ENCODE measurements at regions not wholly inside any gene's neighbourhood (a gene's known extent, or its start where the extent isn't known, plus 50 kb on each side); places are given as distances from the start of the nearest gene placed in this dataset.
"Not testable (repeated sequence)": the region's sequence is repeated elsewhere in the genome, so short reads cannot be mapped to it uniquely, and the experiment has no call there.

DNA sequence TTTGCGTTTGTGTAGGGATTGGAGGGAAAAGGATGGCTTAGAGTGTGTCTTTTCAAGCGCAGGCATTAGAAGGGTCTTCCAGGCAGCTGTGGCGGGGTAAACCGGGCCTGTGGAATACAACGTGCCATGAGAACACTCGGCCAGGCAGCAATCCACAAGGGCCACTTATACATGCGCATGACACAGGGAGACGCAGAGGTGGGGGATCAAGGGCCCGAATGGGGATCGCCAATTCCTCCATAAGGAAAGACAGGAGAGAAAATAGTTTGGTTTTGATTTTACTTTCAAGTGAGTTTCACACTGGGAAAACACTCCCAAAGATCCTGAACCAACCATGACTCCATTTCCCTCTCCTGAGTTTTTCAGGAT is 71.6 kb downstream of the SPRING1 start:
- Histone ChIP-seq H3K9me3 (replicated peaks; ENCODE audit: low read length) (no peaks in the 10 kb centered on the region), H3K4me1 (ENCODE audit: control insufficient read depth, insufficient read depth, low read length) (peaks cover 8% of the 10 kb centered on the region), H3K4me2 (ENCODE audit: low read length) (no peak overlapping the region), H3K4me3 (ENCODE audit: low read length) (no peak overlapping the region), H3K36me3 (ENCODE audit: insufficient read depth, low read length) (no peaks in the 10 kb centered on the region), H3K9ac (ENCODE audit: low read depth, low read length) (no peak overlapping the region), H3K27me3 (ENCODE audit: control insufficient read depth, insufficient read depth, low read length) (peaks cover 3% of the 10 kb centered on the region)

DNA sequence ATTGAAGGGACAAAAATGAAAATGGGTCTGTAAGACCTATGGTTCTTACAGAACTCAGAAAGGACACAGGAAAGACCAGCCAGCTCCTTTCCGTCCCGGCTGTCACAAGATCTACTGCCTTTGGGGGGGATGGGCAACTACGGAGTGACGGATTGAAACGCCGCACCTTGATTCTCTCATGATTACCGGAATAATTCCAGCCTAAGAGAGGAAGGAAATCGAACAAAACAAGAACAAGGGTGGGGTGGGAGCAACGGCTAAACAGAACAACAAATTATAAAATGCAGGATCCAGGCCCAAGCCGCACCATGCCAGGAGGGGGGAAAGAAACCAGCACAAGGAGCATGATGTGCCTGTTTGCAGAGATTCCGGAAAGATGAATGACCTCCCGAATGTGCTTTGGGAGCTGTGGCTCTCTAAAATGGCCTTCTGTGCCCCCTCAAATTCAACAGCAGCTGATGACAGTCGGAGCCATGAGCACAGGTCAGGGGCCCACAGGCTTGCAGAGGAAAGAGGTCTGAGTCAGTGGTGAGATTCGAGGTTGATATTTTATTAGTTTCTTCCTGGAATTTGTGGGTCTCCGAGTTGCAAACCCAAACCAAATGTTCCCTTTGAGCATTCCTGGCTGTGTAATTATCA is 72.1 kb downstream of the SPRING1 start:
- H3K9ac ChIP-seq (ENCODE audit: low read depth, low read length) = no peak overlapping the region
- H3K9me3 ChIP-seq (replicated peaks; ENCODE audit: low read length) = no peaks in the 10 kb centered on the region
- H3K4me3 ChIP-seq (ENCODE audit: low read length) = no peak overlapping the region
- H3K36me3 ChIP-seq (ENCODE audit: insufficient read depth, low read length) = no peaks in the 10 kb centered on the region
- H3K27me3 ChIP-seq (ENCODE audit: control insufficient read depth, insufficient read depth, low read length) = peaks cover 1% of the 10 kb centered on the region
- H3K4me1 ChIP-seq (ENCODE audit: control insufficient read depth, insufficient read depth, low read length) = peaks cover 8% of the 10 kb centered on the region
- no peak overlapping the region for H3K4me2 ChIP-seq (ENCODE audit: low read length)

DNA sequence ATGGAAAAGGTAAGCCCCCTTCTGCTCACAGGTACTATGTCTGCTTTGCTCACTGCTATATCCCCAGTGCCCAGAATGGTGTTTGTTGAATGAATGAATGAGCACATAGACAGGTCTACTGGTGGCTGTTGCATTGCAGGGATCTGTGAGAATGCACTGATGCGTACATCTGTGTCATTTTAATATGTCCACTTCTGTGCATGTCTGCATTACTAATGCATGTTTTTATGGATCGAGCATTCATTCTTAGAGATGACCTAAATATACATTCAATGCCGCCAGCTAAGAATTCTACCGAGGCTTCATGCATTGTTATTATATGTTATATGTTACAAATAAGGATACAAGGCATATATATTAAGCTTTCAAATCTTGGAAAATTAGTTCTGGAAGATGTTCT is 73.8 kb downstream of the SPRING1 start:
- no peak overlapping the region for H3K4me2 ChIP-seq (ENCODE audit: low read length)
- H3K27me3 ChIP-seq (ENCODE audit: control insufficient read depth, insufficient read depth, low read length) = no peaks in the 10 kb centered on the region
- H3K9me3 ChIP-seq (replicated peaks; ENCODE audit: low read length) = no peaks in the 10 kb centered on the region
- H3K36me3 ChIP-seq (ENCODE audit: insufficient read depth, low read length) = no peaks in the 10 kb centered on the region
- no peak overlapping the region for H3K4me3 ChIP-seq (ENCODE audit: low read length)
- no peak overlapping the region for H3K9ac ChIP-seq (ENCODE audit: low read depth, low read length)
- peaks cover 12% of the 10 kb centered on the region for H3K4me1 ChIP-seq (ENCODE audit: control insufficient read depth, insufficient read depth, low read length)

DNA sequence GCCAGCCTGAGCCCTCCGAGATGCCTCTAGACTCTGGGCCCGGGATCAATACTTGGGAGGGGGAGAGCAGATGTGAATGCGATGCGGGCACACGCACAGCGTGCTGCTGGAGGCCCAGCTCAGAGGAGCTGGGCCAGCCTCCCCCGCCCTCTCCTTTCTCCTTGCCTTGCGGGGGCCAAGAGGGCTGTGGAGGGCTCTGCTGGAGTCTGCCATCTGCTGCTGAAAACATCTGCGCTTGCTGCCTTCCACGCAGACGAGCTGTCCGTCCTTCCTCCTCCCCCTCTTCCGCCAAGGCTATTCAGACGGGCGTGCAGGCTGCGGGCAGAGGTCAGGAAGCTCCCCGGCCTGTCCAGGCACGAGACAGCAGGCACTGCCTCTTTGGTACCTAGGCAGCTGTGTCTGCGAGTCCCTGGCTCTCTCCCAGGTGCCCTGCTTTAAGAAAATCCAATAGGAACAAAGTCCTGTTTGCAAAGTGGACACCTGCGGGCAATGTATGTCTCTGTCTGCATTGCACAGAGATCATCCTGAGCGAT is 75.2 kb downstream of the SPRING1 start:
- Histone ChIP-seq H3K4me2 (ENCODE audit: low read length) (peak overlapping the region; percentile 42), H3K36me3 (ENCODE audit: insufficient read depth, low read length) (no peaks in the 10 kb centered on the region), H3K9me3 (replicated peaks; ENCODE audit: low read length) (no peaks in the 10 kb centered on the region), H3K9ac (ENCODE audit: low read depth, low read length) (no peak overlapping the region), H3K27me3 (ENCODE audit: control insufficient read depth, insufficient read depth, low read length) (no peaks in the 10 kb centered on the region), H3K4me3 (ENCODE audit: low read length) (peak overlapping the region; percentile 18), H3K4me1 (ENCODE audit: control insufficient read depth, insufficient read depth, low read length) (peaks cover 22% of the 10 kb centered on the region)

DNA sequence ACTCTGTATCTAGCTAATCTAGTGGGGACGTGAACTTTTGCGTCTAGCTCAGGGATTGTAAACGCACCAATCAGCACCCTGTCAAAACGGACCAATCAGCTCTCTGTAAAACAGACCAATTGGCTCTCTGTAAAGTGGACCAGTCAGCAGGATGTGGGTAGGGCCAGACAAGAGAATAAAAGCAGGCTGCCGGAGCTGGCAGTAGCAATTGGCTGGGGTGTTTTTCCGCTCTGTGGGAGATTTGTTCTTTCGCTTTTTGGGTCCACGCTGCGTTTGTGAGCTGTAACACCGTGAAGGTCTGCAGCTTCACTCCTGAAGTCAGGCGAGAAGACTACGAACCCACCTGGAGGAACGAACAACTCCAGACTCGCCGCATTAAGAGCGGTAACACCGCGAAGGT is 76.5 kb downstream of the SPRING1 start:
- no peaks in the 10 kb centered on the region for H3K9me3 ChIP-seq (replicated peaks; ENCODE audit: low read length)
- no peaks in the 10 kb centered on the region for H3K36me3 ChIP-seq (ENCODE audit: insufficient read depth, low read length)
- H3K4me2 ChIP-seq (ENCODE audit: low read length) = no peak overlapping the region
- H3K9ac ChIP-seq (ENCODE audit: low read depth, low read length) = no peak overlapping the region
- H3K4me1 ChIP-seq (ENCODE audit: control insufficient read depth, insufficient read depth, low read length) = peaks cover 22% of the 10 kb centered on the region
- H3K27me3 ChIP-seq (ENCODE audit: control insufficient read depth, insufficient read depth, low read length) = peaks cover 4% of the 10 kb centered on the region
- no peak overlapping the region for H3K4me3 ChIP-seq (ENCODE audit: low read length)

DNA sequence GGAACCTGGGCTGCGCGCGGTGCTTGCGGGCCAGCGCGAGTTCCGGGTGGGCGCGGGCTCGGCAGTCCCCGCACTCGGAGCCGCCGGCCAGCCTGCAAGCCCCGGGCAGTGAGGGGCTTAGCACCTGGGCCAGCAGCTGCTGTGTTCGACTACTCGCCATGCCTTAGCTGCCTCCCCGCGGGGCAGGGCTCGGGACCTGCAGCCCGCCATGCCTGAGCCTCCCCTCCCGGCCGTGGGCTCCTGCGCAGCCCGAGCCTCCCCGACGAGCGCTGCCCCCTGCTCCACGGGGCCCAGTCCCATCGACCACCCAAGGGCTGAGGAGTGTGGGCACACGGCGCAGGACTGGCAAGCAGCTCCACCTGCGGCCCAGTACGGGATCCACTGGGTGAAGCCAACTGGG is 77.1 kb downstream of the SPRING1 start:
- peaks cover 22% of the 10 kb centered on the region for H3K4me1 ChIP-seq (ENCODE audit: control insufficient read depth, insufficient read depth, low read length)
- not testable (repeated sequence) for H3K27me3 ChIP-seq (ENCODE audit: control insufficient read depth, insufficient read depth, low read length); H3K9me3 ChIP-seq (replicated peaks; ENCODE audit: low read length); H3K36me3 ChIP-seq (ENCODE audit: insufficient read depth, low read length); H3K9ac ChIP-seq (ENCODE audit: low read depth, low read length); H3K4me2 ChIP-seq (ENCODE audit: low read length); H3K4me3 ChIP-seq (ENCODE audit: low read length)

DNA sequence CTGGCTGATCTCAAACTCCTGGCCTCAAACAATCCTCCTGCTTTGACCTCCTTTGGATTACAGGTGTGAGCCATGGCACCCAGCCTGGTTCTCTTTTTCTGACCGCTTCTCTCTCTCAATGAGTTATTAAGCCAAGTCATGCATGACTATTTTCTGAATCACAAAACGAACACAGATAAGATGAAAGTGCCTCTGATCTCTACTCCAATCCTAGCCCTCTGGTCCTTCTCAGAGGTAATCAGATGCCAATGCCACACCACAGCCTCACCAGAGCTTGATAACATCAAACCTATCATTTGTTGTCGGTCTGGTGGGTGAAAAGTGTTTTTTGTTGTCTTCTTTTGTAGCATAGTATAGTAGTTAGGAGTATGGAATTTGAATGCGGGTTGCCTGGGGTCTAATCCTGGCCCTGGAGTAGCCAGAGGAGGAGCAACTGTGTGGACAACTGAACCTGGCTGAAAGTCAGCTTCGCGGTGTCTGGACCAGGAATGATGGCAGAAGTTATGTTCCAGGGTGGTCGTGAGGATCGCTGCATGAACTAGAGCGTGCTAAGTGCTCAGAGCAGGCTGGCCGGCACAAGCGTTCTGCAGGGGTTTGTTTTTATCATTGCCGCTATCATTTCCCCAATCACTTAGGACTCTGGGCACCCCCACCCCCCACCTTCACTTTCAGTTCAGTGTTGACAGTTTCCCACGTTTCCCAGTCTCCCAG is 77.9 kb downstream of the SPRING1 start:
- H3K36me3 ChIP-seq (ENCODE audit: insufficient read depth, low read length) = no peaks in the 10 kb centered on the region
- no peaks in the 10 kb centered on the region for H3K9me3 ChIP-seq (replicated peaks; ENCODE audit: low read length)
- H3K27me3 ChIP-seq (ENCODE audit: control insufficient read depth, insufficient read depth, low read length) = peaks cover 11% of the 10 kb centered on the region
- no peak overlapping the region for H3K9ac ChIP-seq (ENCODE audit: low read depth, low read length)
- no peak overlapping the region for H3K4me3 ChIP-seq (ENCODE audit: low read length)
- peaks cover 22% of the 10 kb centered on the region for H3K4me1 ChIP-seq (ENCODE audit: control insufficient read depth, insufficient read depth, low read length)
- H3K4me2 ChIP-seq (ENCODE audit: low read length) = no peak overlapping the region

DNA sequence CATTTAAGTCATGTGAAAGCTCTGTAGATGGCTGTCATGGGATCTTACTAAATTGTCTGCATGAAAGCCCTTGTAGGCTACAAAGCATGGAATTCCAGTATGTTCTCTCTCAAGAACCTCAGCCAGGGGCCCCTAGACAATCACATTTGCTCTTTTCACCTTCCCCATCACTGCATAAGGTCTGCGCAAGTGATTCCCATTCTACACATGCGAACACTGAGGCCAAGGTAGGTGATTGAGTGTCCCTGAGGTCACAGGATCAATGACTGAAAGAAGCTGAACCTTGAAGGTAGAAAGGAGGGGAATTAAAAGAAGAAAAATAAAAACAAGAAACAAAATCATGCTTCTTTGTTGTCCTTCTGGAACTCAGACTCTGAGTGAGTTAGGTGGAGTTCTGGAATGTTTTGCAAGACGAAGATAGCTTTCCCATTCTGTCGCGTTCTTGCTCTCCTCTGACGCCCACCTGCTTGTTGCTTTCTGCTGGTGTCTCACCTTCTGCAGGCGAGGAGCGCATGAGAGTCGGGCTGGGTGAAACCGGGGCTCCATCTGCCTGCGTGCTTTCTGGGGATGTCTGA is 79.9 kb downstream of the SPRING1 start:
- peaks cover 14% of the 10 kb centered on the region for H3K27me3 ChIP-seq (ENCODE audit: control insufficient read depth, insufficient read depth, low read length)
- no peaks in the 10 kb centered on the region for H3K36me3 ChIP-seq (ENCODE audit: insufficient read depth, low read length)
- peak overlapping the region; percentile 64 for H3K4me3 ChIP-seq (ENCODE audit: low read length)
- no peaks in the 10 kb centered on the region for H3K9me3 ChIP-seq (replicated peaks; ENCODE audit: low read length)
- H3K9ac ChIP-seq (ENCODE audit: low read depth, low read length) = no peak overlapping the region
- H3K4me1 ChIP-seq (ENCODE audit: control insufficient read depth, insufficient read depth, low read length) = peaks cover 22% of the 10 kb centered on the region
- peak overlapping the region; percentile 93 for H3K4me2 ChIP-seq (ENCODE audit: low read length)

DNA sequence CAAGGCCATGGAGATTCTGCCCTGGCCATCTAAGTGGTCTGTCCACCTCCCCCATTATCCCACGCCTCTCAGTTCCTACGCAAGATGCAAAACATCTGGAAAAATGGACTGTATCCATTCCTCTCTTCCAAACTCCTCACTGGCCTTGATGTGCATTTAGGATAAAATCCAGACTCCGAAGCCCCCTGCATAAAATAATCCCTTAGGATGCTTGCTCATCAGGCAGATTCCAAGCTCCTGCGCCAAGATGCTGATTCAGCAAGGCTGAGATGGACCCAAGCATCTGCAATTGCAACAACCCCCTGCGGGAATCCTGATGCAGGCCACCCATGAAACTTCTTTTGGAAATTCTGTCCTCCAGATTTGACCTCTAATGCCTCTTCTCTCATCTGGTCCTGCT is 81.6 kb downstream of the SPRING1 start:
- H3K27me3 ChIP-seq (ENCODE audit: control insufficient read depth, insufficient read depth, low read length) = peaks cover 18% of the 10 kb centered on the region
- H3K4me2 ChIP-seq (ENCODE audit: low read length) = no peak overlapping the region
- H3K36me3 ChIP-seq (ENCODE audit: insufficient read depth, low read length) = no peaks in the 10 kb centered on the region
- no peak overlapping the region for H3K4me3 ChIP-seq (ENCODE audit: low read length)
- no peaks in the 10 kb centered on the region for H3K9me3 ChIP-seq (replicated peaks; ENCODE audit: low read length)
- H3K4me1 ChIP-seq (ENCODE audit: control insufficient read depth, insufficient read depth, low read length) = peaks cover 14% of the 10 kb centered on the region
- H3K9ac ChIP-seq (ENCODE audit: low read depth, low read length) = no peak overlapping the region

DNA sequence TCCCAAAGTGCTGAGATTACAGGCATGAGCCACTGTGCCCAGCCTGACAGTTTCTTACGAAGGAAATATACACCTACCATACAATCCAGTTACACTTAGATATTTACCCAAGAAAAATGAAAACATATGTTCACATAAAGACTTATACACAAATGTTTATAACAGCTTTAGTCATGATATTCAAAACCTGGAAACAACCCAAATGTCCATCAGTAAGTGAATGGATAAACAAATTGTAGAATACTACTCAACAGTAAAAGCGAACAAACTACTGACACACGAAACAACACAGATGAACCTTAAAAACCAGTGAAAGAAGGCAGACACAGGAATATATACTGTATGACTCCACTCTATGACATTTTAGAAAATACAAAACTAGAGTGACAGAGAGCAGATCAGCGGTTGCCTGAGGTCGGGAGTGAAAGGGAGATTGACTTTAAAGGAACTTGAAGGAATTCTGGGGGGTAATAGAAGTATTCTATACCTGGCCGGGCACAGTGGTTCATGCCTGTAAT is 83.6 kb downstream of the SPRING1 start:
- peaks cover 21% of the 10 kb centered on the region for H3K27me3 ChIP-seq (ENCODE audit: control insufficient read depth, insufficient read depth, low read length)
- no peaks in the 10 kb centered on the region for H3K36me3 ChIP-seq (ENCODE audit: insufficient read depth, low read length)
- H3K4me2 ChIP-seq (ENCODE audit: low read length) = no peak overlapping the region
- H3K9me3 ChIP-seq (replicated peaks; ENCODE audit: low read length) = no peaks in the 10 kb centered on the region
- peaks cover 10% of the 10 kb centered on the region for H3K4me1 ChIP-seq (ENCODE audit: control insufficient read depth, insufficient read depth, low read length)
- H3K9ac ChIP-seq (ENCODE audit: low read depth, low read length) = no peak overlapping the region
- H3K4me3 ChIP-seq (ENCODE audit: low read length) = no peak overlapping the region

DNA sequence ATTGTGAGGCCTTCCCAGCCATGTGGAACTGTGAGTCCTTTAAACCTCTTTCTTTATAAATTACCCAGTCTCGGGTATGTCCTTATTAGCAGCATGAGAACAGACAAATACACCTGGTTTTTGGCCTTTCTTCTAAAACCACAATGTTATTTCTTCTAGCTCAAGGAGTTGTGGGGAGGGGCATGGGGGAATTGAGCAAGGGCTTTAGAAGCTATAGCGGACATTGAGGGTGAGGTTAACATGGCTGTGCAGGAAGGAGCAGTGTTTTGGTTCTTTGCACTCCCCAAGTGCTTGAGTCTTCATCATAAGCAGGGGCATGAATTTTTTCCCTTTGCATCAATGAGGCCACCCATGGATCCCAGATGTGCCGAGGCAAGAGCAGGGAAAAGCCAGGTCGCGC is 86.8 kb downstream of the SPRING1 start:
- Histone ChIP-seq H3K27me3 (ENCODE audit: control insufficient read depth, insufficient read depth, low read length) (peaks cover 29% of the 10 kb centered on the region), H3K4me1 (ENCODE audit: control insufficient read depth, insufficient read depth, low read length) (no peaks in the 10 kb centered on the region), H3K9me3 (replicated peaks; ENCODE audit: low read length) (no peaks in the 10 kb centered on the region), H3K4me3 (ENCODE audit: low read length) (no peak overlapping the region), H3K9ac (ENCODE audit: low read depth, low read length) (no peak overlapping the region), H3K4me2 (ENCODE audit: low read length) (no peak overlapping the region), H3K36me3 (ENCODE audit: insufficient read depth, low read length) (no peaks in the 10 kb centered on the region)

All from skeletal muscle satellite cell (primary cell).